ENCODE measurements at regions not wholly inside any gene's neighbourhood (a gene's known extent, or its start where the extent isn't known, plus 50 kb on each side); places are given as distances from the start of the nearest gene placed in this dataset.

DNA sequence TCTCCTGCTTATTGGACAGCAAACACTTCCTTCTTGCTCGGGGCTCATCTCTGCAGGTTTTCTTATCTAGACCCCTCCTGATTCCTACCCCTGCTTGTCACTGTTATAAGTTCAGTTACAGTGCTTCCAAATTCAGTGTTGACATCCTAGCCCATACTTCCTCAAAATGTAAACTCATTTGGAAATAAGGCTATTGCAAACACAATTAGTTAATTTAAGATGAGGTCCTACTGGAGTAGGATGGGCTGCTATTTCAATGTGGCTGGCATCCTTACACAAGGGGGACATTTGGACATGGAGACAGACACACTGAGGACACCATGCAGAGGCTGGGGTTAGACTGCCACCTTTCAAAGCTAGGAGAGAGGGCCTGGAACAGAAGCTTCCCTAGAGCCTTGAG is 85.2 kb upstream of the NPVF start:
- H3K79me2 ChIP-seq (replicated peaks; ENCODE audit: insufficient read depth, low read length): no peaks in the 10 kb centered on the region
- H3K4me3 ChIP-seq (ENCODE audit: low read length): no peak overlapping the region
- no peak overlapping the region for H3K27ac ChIP-seq (ENCODE audit: low read length)

DNA sequence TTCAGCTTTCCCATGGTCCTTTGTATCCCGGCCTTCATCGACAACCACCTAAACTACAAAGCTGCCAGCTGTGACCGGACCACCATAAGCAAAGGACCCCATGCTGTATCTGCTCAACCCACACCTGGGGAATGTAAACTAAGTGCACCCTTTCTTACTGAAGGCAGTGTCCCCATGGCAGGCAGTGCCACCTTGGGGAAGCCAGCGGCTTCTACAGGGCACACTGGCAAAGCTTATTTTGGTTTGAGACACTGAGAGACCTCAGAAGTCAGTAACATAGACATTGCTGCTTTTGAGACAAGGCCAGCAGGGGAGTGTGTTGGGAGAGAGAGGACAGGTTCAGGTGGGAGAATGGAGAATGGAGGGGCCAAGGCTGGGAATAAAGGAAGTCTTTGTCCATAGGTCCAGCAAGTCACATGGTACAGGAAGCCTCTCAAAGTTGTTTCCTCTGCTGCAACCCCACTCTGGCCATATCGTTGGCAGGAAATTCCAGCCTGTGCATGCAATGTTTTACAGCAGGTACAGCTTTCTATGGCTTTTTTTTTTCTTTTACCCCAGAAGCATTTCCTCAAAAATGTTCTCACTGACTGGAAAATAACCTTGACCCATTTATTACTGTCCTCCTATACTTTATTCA is 85.9 kb upstream of the NPVF start:
- no peak for TF ChIP-seq EP300 (conservative IDR thresholded peaks at IDR 0.05; ENCODE audit: poor library complexity, severe bottlenecking)
- no peak for TF ChIP-seq POLR2AphosphoS5 (IDR thresholded peaks at IDR 0.05)
- TF ChIP-seq, protein P1, sequence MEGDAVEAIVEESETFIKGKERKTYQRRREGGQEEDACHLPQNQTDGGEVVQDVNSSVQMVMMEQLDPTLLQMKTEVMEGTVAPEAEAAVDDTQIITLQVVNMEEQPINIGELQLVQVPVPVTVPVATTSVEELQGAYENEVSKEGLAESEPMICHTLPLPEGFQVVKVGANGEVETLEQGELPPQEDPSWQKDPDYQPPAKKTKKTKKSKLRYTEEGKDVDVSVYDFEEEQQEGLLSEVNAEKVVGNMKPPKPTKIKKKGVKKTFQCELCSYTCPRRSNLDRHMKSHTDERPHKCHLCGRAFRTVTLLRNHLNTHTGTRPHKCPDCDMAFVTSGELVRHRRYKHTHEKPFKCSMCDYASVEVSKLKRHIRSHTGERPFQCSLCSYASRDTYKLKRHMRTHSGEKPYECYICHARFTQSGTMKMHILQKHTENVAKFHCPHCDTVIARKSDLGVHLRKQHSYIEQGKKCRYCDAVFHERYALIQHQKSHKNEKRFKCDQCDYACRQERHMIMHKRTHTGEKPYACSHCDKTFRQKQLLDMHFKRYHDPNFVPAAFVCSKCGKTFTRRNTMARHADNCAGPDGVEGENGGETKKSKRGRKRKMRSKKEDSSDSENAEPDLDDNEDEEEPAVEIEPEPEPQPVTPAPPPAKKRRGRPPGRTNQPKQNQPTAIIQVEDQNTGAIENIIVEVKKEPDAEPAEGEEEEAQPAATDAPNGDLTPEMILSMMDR (IDR thresholded peaks at IDR 0.05; ENCODE audit: poor library complexity, severe bottlenecking): no peak
- TF ChIP-seq SMC3 (conservative IDR thresholded peaks at IDR 0.05; ENCODE audit: poor library complexity): no peak
- Histone ChIP-seq H3K9ac (ENCODE audit: low read length) (no peak overlapping the region), H3K27ac (ENCODE audit: low read length) (no peak overlapping the region), H4K20me1 (ENCODE audit: insufficient read depth) (no peaks in the 10 kb centered on the region), H3K4me2 (ENCODE audit: low read length) (no peak overlapping the region), H2AFZ (ENCODE audit: low read depth, low read length) (no peak overlapping the region), H3K9me3 (ENCODE audit: low read length) (no peaks in the 10 kb centered on the region), H3K4me3 (ENCODE audit: low read length) (no peak overlapping the region), H3K79me2 (replicated peaks; ENCODE audit: insufficient read depth, low read length) (no peaks in the 10 kb centered on the region), H3K27me3 (ENCODE audit: insufficient read depth, low read depth, low read length) (no peaks in the 10 kb centered on the region), H3K36me3 (ENCODE audit: insufficient read depth, low read length) (no peaks in the 10 kb centered on the region), H3F3A (ENCODE audit: insufficient read depth, low read length, poor library complexity, severe bottlenecking) (no peaks in the 10 kb centered on the region), H3K9me2 (ENCODE audit: insufficient read depth, low read length) (no peaks in the 10 kb centered on the region)

More for the DNA sequence above, 85.2 kb upstream of the NPVF start:
- Histone ChIP-seq H4K20me1 (ENCODE audit: insufficient read depth) (no peaks in the 10 kb centered on the region), H3K36me3 (ENCODE audit: insufficient read depth, low read length) (no peaks in the 10 kb centered on the region), H3K27me3 (ENCODE audit: insufficient read depth, low read depth, low read length) (no peaks in the 10 kb centered on the region), H3K9ac (ENCODE audit: low read length) (no peak overlapping the region), H3K9me3 (ENCODE audit: low read length) (no peaks in the 10 kb centered on the region), H3K4me2 (ENCODE audit: low read length) (no peak overlapping the region), H3F3A (ENCODE audit: insufficient read depth, low read length, poor library complexity, severe bottlenecking) (no peaks in the 10 kb centered on the region), H2AFZ (ENCODE audit: low read depth, low read length) (no peak overlapping the region), H3K9me2 (ENCODE audit: insufficient read depth, low read length) (no peaks in the 10 kb centered on the region)
- TF ChIP-seq POLR2AphosphoS5 (IDR thresholded peaks at IDR 0.05) (no peak), RAD21 (conservative IDR thresholded peaks at IDR 0.05) (no peak), REST (IDR thresholded peaks at IDR 0.05; ENCODE audit: borderline replicate concordance) (no peak), SMC3 (conservative IDR thresholded peaks at IDR 0.05; ENCODE audit: poor library complexity) (no peak), MXI1 (conservative IDR thresholded peaks at IDR 0.05; ENCODE audit: poor library complexity, severe bottlenecking) (no peak), EP300 (conservative IDR thresholded peaks at IDR 0.05; ENCODE audit: poor library complexity, severe bottlenecking) (no peak), EZH2 (IDR thresholded peaks at IDR 0.05; ENCODE audit: borderline replicate concordance, insufficient read depth, low read length, poor library complexity, severe bottlenecking) (no peak), TAF1 (IDR thresholded peaks at IDR 0.05; ENCODE audit: low read depth) (no peak)
- TF ChIP-seq, protein P1 (IDR thresholded peaks at IDR 0.05; ENCODE audit: poor library complexity, severe bottlenecking): no peak

All from neural cell (in vitro differentiated cells).